ENCODE measurements at regions not wholly inside any gene's neighbourhood (a gene's known extent, or its start where the extent isn't known, plus 50 kb on each side); places are given as distances from the start of the nearest gene placed in this dataset.

- H3K9me3 Mint-ChIP-seq, result no peaks in the 10 kb centered on the region
- ATAC-seq (no peak), DNase-seq (ENCODE audit: low spot score) (no peak)
- TF ChIP-seq EMX1 (CRISPR knock-in tag; IDR thresholded peaks at IDR 0.05) (no peak), NFYB (CRISPR knock-in tag; conservative IDR thresholded peaks at IDR 0.05; ENCODE audit: low read depth) (no peak), ZNF263 (CRISPR knock-in tag; IDR thresholded peaks at IDR 0.05; ENCODE audit: low read depth) (no peak), IRF1 (CRISPR knock-in tag; IDR thresholded peaks at IDR 0.05) (no peak), GTF2I (CRISPR knock-in tag; conservative IDR thresholded peaks at IDR 0.05) (no peak), PRRX2 (CRISPR knock-in tag; IDR thresholded peaks at IDR 0.05) (no peak), GABPB1 (CRISPR knock-in tag; IDR thresholded peaks at IDR 0.05) (no peak), USF2 (CRISPR knock-in tag; IDR thresholded peaks at IDR 0.05) (no peak), ZNF396 (CRISPR knock-in tag; IDR thresholded peaks at IDR 0.05; ENCODE audit: borderline replicate concordance) (no peak), ATF1 (CRISPR knock-in tag; IDR thresholded peaks at IDR 0.05) (no peak), TEAD4 (CRISPR knock-in tag; IDR thresholded peaks at IDR 0.05) (no peak), ZNF416 (CRISPR knock-in tag; IDR thresholded peaks at IDR 0.05) (no peak)
- TF ChIP-seq, protein P1, sequence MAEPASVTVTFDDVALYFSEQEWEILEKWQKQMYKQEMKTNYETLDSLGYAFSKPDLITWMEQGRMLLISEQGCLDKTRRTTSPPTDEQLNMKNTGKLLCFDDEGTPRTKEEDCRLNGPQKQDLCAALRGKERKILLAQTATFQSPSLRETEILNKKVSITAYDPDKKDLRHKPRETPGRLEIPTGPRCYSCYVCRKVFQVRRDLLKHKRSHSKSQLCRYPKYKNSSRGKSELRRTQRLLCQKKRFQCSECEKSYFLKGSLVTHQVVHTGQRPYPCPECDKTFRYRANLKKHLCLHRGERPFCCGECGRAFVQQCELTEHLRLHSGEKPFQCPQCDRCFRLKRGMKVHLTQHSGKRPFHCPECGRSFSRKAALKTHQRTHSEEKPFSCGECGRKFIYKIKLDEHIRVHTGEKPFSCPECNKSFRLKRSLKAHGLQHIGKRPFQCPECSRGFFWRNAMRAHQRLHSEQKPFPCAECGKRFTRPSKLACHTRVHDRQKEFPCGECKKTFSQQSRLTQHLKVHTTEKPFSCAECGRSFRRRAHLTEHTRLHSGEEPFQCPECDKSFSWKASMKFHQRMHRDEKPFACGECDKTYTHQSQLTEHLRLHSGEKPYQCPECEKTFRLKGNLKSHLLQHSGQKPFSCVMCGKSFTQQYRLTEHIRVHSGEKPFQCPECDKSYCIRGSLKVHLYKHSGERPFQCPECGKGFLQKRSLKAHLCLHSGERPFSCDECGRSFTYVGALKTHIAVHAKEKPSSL (CRISPR knock-in tag; conservative IDR thresholded peaks at IDR 0.05), result no peak
- TF ChIP-seq, protein P2, sequence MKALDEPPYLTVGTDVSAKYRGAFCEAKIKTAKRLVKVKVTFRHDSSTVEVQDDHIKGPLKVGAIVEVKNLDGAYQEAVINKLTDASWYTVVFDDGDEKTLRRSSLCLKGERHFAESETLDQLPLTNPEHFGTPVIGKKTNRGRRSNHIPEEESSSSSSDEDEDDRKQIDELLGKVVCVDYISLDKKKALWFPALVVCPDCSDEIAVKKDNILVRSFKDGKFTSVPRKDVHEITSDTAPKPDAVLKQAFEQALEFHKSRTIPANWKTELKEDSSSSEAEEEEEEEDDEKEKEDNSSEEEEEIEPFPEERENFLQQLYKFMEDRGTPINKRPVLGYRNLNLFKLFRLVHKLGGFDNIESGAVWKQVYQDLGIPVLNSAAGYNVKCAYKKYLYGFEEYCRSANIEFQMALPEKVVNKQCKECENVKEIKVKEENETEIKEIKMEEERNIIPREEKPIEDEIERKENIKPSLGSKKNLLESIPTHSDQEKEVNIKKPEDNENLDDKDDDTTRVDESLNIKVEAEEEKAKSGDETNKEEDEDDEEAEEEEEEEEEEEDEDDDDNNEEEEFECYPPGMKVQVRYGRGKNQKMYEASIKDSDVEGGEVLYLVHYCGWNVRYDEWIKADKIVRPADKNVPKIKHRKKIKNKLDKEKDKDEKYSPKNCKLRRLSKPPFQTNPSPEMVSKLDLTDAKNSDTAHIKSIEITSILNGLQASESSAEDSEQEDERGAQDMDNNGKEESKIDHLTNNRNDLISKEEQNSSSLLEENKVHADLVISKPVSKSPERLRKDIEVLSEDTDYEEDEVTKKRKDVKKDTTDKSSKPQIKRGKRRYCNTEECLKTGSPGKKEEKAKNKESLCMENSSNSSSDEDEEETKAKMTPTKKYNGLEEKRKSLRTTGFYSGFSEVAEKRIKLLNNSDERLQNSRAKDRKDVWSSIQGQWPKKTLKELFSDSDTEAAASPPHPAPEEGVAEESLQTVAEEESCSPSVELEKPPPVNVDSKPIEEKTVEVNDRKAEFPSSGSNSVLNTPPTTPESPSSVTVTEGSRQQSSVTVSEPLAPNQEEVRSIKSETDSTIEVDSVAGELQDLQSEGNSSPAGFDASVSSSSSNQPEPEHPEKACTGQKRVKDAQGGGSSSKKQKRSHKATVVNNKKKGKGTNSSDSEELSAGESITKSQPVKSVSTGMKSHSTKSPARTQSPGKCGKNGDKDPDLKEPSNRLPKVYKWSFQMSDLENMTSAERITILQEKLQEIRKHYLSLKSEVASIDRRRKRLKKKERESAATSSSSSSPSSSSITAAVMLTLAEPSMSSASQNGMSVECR (CRISPR knock-in tag; IDR thresholded peaks at IDR 0.05; ENCODE audit: borderline replicate concordance), result no peak
- TF ChIP-seq, protein P3, sequence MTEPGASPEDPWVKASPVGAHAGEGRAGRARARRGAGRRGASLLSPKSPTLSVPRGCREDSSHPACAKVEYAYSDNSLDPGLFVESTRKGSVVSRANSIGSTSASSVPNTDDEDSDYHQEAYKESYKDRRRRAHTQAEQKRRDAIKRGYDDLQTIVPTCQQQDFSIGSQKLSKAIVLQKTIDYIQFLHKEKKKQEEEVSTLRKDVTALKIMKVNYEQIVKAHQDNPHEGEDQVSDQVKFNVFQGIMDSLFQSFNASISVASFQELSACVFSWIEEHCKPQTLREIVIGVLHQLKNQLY (CRISPR knock-in tag; IDR thresholded peaks at IDR 0.05), result no peak
- TF ChIP-seq, protein P4, sequence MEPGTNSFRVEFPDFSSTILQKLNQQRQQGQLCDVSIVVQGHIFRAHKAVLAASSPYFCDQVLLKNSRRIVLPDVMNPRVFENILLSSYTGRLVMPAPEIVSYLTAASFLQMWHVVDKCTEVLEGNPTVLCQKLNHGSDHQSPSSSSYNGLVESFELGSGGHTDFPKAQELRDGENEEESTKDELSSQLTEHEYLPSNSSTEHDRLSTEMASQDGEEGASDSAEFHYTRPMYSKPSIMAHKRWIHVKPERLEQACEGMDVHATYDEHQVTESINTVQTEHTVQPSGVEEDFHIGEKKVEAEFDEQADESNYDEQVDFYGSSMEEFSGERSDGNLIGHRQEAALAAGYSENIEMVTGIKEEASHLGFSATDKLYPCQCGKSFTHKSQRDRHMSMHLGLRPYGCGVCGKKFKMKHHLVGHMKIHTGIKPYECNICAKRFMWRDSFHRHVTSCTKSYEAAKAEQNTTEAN (CRISPR knock-in tag; IDR thresholded peaks at IDR 0.05), result no peak
- TF ChIP-seq, protein P5, sequence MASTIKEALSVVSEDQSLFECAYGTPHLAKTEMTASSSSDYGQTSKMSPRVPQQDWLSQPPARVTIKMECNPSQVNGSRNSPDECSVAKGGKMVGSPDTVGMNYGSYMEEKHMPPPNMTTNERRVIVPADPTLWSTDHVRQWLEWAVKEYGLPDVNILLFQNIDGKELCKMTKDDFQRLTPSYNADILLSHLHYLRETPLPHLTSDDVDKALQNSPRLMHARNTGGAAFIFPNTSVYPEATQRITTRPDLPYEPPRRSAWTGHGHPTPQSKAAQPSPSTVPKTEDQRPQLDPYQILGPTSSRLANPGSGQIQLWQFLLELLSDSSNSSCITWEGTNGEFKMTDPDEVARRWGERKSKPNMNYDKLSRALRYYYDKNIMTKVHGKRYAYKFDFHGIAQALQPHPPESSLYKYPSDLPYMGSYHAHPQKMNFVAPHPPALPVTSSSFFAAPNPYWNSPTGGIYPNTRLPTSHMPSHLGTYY (CRISPR knock-in tag; IDR thresholded peaks at IDR 0.05), result no peak
- no peak overlapping the region for H3K27ac Mint-ChIP-seq
- POLR2A ChIA-PET, result no interaction called here
- H3K4me1 Mint-ChIP-seq, result no peaks in the 10 kb centered on the region
- no peaks in the 10 kb centered on the region for H3K36me3 Mint-ChIP-seq
- H3K27me3 Mint-ChIP-seq (ENCODE audit: low read depth), result no peaks in the 10 kb centered on the region
- CTCF ChIA-PET, result no interaction called here
- H3K4me3 Mint-ChIP-seq, result no peak overlapping the region
These were observed 193.6 kb upstream of the SEL1L start for GRCh38 chr14:81727218-81727617.

Measured in WTC11 (cell line).